Breast epithelium (tissue), 3 donors: ENCODE measurements at regions not wholly inside any gene's neighbourhood (a gene's known extent, or its start where the extent isn't known, plus 50 kb on each side); places are given as distances from the start of the nearest gene placed in this dataset.

Experiments
- POLR2A ChIP-seq: fragments of 450-650 bp; IDR thresholded peaks from one replicate; pipeline ENCODE4 v1.6.1; 2016; ENCODE audit warnings: antibody characterized with exemption, mild to moderate bottlenecking, moderate library complexity
- TF ChIP-seq, protein P1 (sequence below), 3 donors: fragments of 450-650 bp; IDR thresholded peaks; one replicate each; pipeline ENCODE4 v1.5.1; 2016 to 2017; ENCODE audit warnings: antibody characterized with exemption in 3 of 3, mild to moderate bottlenecking in 3 of 3, moderate library complexity in 3 of 3

DNA sequence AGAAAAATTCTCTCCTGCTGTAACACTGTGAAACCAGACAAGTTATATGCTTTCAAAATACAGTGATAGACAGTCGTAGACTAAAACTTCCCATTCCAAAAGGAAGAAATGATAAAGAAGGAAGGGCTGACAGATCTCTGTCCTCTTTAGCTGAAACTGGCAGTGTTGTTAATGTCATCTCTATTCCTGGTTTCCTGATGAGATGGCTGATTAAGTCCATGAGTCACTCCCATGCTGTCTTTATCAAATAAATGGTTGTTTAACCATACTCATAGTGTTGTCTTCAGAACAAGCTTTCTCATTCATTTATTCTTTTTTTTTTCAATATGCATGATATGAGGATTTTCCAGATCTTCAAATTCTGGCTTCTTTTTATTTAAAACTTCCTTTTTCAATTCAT, 952.2 kb upstream of the WWC1 start:
- no peak for TF ChIP-seq POLR2A
- TF ChIP-seq, protein P1, sequence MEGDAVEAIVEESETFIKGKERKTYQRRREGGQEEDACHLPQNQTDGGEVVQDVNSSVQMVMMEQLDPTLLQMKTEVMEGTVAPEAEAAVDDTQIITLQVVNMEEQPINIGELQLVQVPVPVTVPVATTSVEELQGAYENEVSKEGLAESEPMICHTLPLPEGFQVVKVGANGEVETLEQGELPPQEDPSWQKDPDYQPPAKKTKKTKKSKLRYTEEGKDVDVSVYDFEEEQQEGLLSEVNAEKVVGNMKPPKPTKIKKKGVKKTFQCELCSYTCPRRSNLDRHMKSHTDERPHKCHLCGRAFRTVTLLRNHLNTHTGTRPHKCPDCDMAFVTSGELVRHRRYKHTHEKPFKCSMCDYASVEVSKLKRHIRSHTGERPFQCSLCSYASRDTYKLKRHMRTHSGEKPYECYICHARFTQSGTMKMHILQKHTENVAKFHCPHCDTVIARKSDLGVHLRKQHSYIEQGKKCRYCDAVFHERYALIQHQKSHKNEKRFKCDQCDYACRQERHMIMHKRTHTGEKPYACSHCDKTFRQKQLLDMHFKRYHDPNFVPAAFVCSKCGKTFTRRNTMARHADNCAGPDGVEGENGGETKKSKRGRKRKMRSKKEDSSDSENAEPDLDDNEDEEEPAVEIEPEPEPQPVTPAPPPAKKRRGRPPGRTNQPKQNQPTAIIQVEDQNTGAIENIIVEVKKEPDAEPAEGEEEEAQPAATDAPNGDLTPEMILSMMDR (IDR thresholded peaks at IDR 0.05) = no peak
